AG09309 (cell line): ENCODE measurements at regions not wholly inside any gene's neighbourhood (a gene's known extent, or its start where the extent isn't known, plus 50 kb on each side); places are given as distances from the start of the nearest gene placed in this dataset.

ENCODE experiments used
- DNase-seq: peaks from one replicate; pipeline ENCODE4 v3.0.0-alpha.2; 2010; ENCODE audit warnings: low read depth
- H3K4me3 ChIP-seq: 2 replicates; pipeline ENCODE4 v1.5.1; 2011; ENCODE audit warnings: mild to moderate bottlenecking, low read depth, low read length, moderate library complexity; ENCODE audit not compliant: control insufficient read depth
- CTCF ChIP-seq: IDR thresholded peaks from 2 replicates; pipeline ENCODE4 v1.5.1; 2011; ENCODE audit warnings: mild to moderate bottlenecking, low read depth, low read length, inconsistent platforms; ENCODE audit not compliant: insufficient read depth, control insufficient read depth; ENCODE audit errors: missing control alignments

DNA sequence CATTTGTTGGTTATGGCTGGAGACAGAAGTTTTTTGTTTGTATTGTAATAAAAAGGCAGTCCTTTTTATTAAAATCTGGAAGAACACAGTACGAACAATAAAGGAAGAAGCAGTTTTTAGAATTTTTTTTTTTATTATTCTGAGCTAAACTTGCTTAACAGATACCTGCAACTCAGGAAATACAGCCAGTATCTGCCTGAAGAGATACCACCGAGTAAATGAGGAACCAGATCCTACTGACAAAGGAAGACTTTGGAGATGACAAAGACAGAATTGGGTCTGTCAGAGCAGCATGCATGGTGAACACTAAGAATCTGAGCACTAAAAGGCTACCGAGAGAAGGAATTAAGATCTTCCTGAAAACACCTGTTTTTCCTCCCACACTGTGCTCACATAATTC, 1335.9 kb upstream of the SORCS1 start:
- H3K4me3 ChIP-seq: no peak overlapping the region
- DNase-seq: no peak
- TF ChIP-seq CTCF: no peak

- TF ChIP-seq CTCF: no peak
- DNase-seq: no peak
- no peak overlapping the region for H3K4me3 ChIP-seq
Observed at GRCh38 chr10:108496106-108496505, 1331.6 kb upstream of the SORCS1 start.

GRCh38 chr10:108490944-108491343, 1326.4 kb upstream of the SORCS1 start:
- TF ChIP-seq CTCF: no peak
- DNase-seq: no peak
- H3K4me3 ChIP-seq: no peak overlapping the region

GRCh38 chr10:108471420-108471819, 1306.9 kb upstream of the SORCS1 start:
- H3K4me3 ChIP-seq: no peak overlapping the region
- no peak for DNase-seq
- TF ChIP-seq CTCF: no peak

GRCh38 chr10:108469940-108470339, 1305.4 kb upstream of the SORCS1 start:
- no peak for TF ChIP-seq CTCF
- no peak overlapping the region for H3K4me3 ChIP-seq
- no peak for DNase-seq

DNA sequence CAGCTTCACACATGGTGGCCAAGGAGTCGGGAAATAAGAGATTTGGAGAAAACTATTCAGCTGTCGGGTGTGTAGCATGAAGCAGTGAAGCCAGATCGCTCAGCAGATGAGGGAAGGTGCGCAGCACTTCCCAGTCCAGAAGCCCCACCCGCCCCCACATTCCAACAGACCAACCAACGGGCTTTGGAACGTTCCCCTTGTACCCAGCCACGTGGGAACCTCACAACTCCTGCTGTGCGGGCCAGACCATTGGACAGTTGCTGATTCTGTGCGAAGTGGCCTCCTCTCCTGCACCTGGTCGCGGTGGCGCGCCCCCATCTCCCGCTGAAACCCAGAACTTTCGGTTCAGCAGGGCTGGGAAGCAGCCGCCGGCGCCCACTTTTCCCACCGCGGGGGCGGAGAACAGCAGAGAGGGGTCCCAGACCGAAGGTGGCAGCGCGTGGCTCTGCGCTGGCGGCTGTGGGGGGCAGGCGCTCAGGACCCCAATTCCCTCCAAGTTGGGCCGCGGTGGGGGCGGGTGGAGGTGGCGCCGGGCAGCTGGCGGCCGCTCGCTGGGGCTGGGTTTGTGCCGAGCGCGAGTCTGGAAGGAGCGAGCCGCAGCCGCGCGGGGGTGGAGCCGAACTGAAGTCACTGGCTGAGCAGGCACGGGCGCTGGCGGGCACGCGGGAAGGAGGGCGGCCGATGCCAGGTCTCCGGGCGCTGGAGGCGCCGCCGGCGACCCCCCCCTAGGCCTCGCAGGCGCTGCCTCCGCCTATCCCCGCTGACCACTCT, 1301.5 kb upstream of the SORCS1 start:
- TF ChIP-seq CTCF: no peak
- H3K4me3 ChIP-seq: peak overlapping the region; percentile 29
- no peak for DNase-seq
